ENCODE measurements at regions not wholly inside any gene's neighbourhood (a gene's known extent, or its start where the extent isn't known, plus 50 kb on each side); places are given as distances from the start of the nearest gene placed in this dataset.

DNA sequence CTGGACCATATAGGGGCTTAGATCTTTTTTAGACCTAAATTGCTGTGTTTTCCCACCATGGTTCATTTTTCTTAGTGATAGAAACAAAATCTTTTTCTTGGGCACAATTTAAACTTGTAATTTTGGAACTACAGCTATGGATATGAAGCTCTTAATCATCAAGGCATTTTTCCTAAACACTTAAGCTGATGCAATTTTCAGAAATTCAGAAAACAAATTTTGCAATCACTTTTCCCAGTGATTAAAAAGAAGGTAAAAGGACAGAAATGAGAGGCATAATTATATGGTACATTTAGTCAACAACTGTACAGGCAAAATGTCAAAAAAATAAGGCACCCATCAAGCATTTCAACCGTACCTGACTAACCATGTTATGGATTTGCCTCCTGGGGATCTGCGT lies 665.4 kb downstream of the XIRP2 start:
- Mint-ChIP-seq H3K9me3 (peaks cover 3 to 8% (median 7%) of the 10 kb centered on the region in 7 donors), H3K4me1 (no peaks in the 10 kb centered on the region), H3K27ac (no peak overlapping the region), H3K27me3 (ENCODE audit: low read depth in 3 of 3) (no peaks in the 10 kb centered on the region), H3K4me3 (no peak overlapping the region), H3K36me3 (no peaks in the 10 kb centered on the region)
- H3K79me2 ChIP-seq (ENCODE audit: insufficient read depth, low read length) = no peaks in the 10 kb centered on the region
- no peak overlapping the region for H3K9ac ChIP-seq (ENCODE audit: insufficient read depth, low read length, poor library complexity, severe bottlenecking)
- TF ChIP-seq, protein P1, sequence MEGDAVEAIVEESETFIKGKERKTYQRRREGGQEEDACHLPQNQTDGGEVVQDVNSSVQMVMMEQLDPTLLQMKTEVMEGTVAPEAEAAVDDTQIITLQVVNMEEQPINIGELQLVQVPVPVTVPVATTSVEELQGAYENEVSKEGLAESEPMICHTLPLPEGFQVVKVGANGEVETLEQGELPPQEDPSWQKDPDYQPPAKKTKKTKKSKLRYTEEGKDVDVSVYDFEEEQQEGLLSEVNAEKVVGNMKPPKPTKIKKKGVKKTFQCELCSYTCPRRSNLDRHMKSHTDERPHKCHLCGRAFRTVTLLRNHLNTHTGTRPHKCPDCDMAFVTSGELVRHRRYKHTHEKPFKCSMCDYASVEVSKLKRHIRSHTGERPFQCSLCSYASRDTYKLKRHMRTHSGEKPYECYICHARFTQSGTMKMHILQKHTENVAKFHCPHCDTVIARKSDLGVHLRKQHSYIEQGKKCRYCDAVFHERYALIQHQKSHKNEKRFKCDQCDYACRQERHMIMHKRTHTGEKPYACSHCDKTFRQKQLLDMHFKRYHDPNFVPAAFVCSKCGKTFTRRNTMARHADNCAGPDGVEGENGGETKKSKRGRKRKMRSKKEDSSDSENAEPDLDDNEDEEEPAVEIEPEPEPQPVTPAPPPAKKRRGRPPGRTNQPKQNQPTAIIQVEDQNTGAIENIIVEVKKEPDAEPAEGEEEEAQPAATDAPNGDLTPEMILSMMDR (IDR thresholded peaks at IDR 0.05) = no peak
- H3K4me3 ChIP-seq (replicated peaks in 1 of 3; ENCODE audit: low read depth in 2 of 3, low read length in 3 of 3) = no peak overlapping the region
- no peak for DNase-seq
- no peak overlapping the region for H3K27ac ChIP-seq (ENCODE audit: low read depth in 1 of 2, low read length in 2 of 2)
- no CpG with 5 or more reads among the region's 2 CpGs for WGBS (ENCODE audit: insufficient coverage)
- H3K36me3 ChIP-seq (replicated peaks in 1 of 2; ENCODE audit: control insufficient read depth in 1 of 2, insufficient read depth in 2 of 2, low read length in 2 of 2) = no peaks in the 10 kb centered on the region
- no peak overlapping the region for H3K4me2 ChIP-seq (replicated peaks; ENCODE audit: extremely low read depth, low read length, poor library complexity, severe bottlenecking)
- H2AFZ ChIP-seq (ENCODE audit: insufficient read depth, low read depth, low read length, poor library complexity, severe bottlenecking) = no peak overlapping the region
- H3K4me1 ChIP-seq (ENCODE audit: control insufficient read depth in 1 of 2, insufficient read depth in 2 of 2, low read length in 2 of 2) = no peaks in the 10 kb centered on the region
- intact Hi-C loops (cut with micrococcal nuclease) = no loop called here
- H4K20me1 ChIP-seq (ENCODE audit: insufficient read depth, low read length) = no peaks in the 10 kb centered on the region
- no peaks in the 10 kb centered on the region for H3K27me3 ChIP-seq (ENCODE audit: control insufficient read depth in 2 of 2, insufficient read depth in 2 of 2, low read length in 2 of 2)
- peaks cover 0 to 8% of the 10 kb centered on the region in 2 donors for H3K9me3 ChIP-seq (replicated peaks in 1 of 2; ENCODE audit: control insufficient read depth in 1 of 2, insufficient read depth in 1 of 2, low read length in 2 of 2)

DNA sequence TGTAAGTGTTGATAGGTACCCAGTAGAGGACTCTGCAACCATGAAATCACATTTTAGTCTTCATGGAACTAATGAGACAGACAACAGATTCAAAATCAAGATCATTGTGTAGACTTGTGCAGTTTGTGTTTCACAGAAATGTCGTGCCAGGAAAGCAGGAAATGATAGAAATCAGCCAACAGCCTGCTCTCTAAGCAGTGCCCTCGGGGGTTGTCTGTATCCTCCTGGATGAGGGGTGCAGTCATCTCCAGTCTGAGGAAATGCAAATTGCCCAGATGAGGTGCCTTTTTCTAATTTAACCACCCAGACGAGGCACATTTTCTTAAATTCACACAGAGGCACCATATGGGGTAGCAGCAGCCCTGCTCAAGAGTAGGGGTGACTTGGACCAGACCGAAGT lies 663.1 kb downstream of the XIRP2 start:
- TF ChIP-seq, protein P1 (IDR thresholded peaks at IDR 0.05) = no peak
- peaks cover 0 to 6% (median 3%) of the 10 kb centered on the region in 7 donors for H3K9me3 Mint-ChIP-seq
- no peak overlapping the region for H3K27ac Mint-ChIP-seq

More for the DNA sequence above, 663.1 kb downstream of the XIRP2 start:
- no peaks in the 10 kb centered on the region for H3K9me3 ChIP-seq (replicated peaks in 1 of 2; ENCODE audit: control insufficient read depth in 1 of 2, insufficient read depth in 1 of 2, low read length in 2 of 2)
- no peak overlapping the region for H3K4me3 Mint-ChIP-seq
- no peaks in the 10 kb centered on the region for H3K36me3 ChIP-seq (replicated peaks in 1 of 2; ENCODE audit: control insufficient read depth in 1 of 2, insufficient read depth in 2 of 2, low read length in 2 of 2)
- no peak overlapping the region for H2AFZ ChIP-seq (ENCODE audit: insufficient read depth, low read depth, low read length, poor library complexity, severe bottlenecking)
- H3K4me1 Mint-ChIP-seq = no peaks in the 10 kb centered on the region
- H3K27me3 Mint-ChIP-seq (ENCODE audit: low read depth in 3 of 3) = no peaks in the 10 kb centered on the region
- no peak overlapping the region for H3K4me3 ChIP-seq (replicated peaks in 1 of 3; ENCODE audit: low read depth in 2 of 3, low read length in 3 of 3)
- no peaks in the 10 kb centered on the region for H3K27me3 ChIP-seq (ENCODE audit: control insufficient read depth in 2 of 2, insufficient read depth in 2 of 2, low read length in 2 of 2)
- intact Hi-C loops (cut with micrococcal nuclease) = no loop called here
- H3K36me3 Mint-ChIP-seq = no peaks in the 10 kb centered on the region
- H4K20me1 ChIP-seq (ENCODE audit: insufficient read depth, low read length) = no peaks in the 10 kb centered on the region
- no peaks in the 10 kb centered on the region for H3K4me1 ChIP-seq (ENCODE audit: control insufficient read depth in 1 of 2, insufficient read depth in 2 of 2, low read length in 2 of 2)
- no peak overlapping the region for H3K27ac ChIP-seq (ENCODE audit: low read depth in 1 of 2, low read length in 2 of 2)
- 80% methylated on average over 1 of the region's 4 CpGs for WGBS (ENCODE audit: insufficient coverage)
- no peaks in the 10 kb centered on the region for H3K79me2 ChIP-seq (ENCODE audit: insufficient read depth, low read length)
- no peak for DNase-seq
- no peak overlapping the region for H3K9ac ChIP-seq (ENCODE audit: insufficient read depth, low read length, poor library complexity, severe bottlenecking)
- no peak overlapping the region for H3K4me2 ChIP-seq (replicated peaks; ENCODE audit: extremely low read depth, low read length, poor library complexity, severe bottlenecking)

Data from CD14-positive monocyte (primary cell).